GM12891 (cell line): ENCODE measurements at regions not wholly inside any gene's neighbourhood (a gene's known extent, or its start where the extent isn't known, plus 50 kb on each side); places are given as distances from the start of the nearest gene placed in this dataset.
"Not testable (repeated sequence)": the region's sequence is repeated elsewhere in the genome, so short reads cannot be mapped to it uniquely, and the experiment has no call there.

ENCODE experiments used
- DNase-seq: peaks from one replicate; pipeline ENCODE4 v3.0.0; 2011; ENCODE audit warnings: low spot score; ENCODE audit not compliant: insufficient read length
- FAIRE-seq: peaks from 2 replicates; lab custom pipeline; 2011; peaks lifted over from hg19 to GRCh38; lab: Jason Lieb, UNC
- PAX5 ChIP-seq: IDR thresholded peaks from 2 replicates; pipeline ENCODE4 v1.6.1; 2011; ENCODE audit warnings: low read length, moderate library complexity, mild to moderate bottlenecking; ENCODE audit not compliant: insufficient read depth, severe bottlenecking
- POLR2A ChIP-seq: IDR thresholded peaks from 2 replicates; pipeline ENCODE4 v1.6.1; 2011; ENCODE audit warnings: low read depth, low read length, control low read depth
- POLR2AphosphoS5 ChIP-seq: IDR thresholded peaks from 2 replicates; pipeline ENCODE4 v1.6.1; 2011; ENCODE audit warnings: low read depth, low read length, control low read depth
- POU2F2 ChIP-seq: IDR thresholded peaks from 2 replicates; pipeline ENCODE4 v1.6.1; 2011; ENCODE audit warnings: low read depth, mild to moderate bottlenecking, control low read depth, low read length, moderate library complexity
- SPI1 ChIP-seq: IDR thresholded peaks from 2 replicates; pipeline ENCODE4 v1.6.1; 2011; ENCODE audit warnings: low read depth, low read length, control low read depth
- TAF1 ChIP-seq: IDR thresholded peaks from 2 replicates; pipeline ENCODE4 v1.6.1; 2011; ENCODE audit warnings: low read depth, low read length, control low read depth

- DNase-seq: no peak
- no peak for FAIRE-seq
- TF ChIP-seq POU2F2: no peak
- no peak for TF ChIP-seq POLR2AphosphoS5
Measured at GRCh38 chr13:44679597-44679996, 103.5 kb upstream of the TSC22D1 start.

GRCh38 chr13:44678197-44678596 is 102.1 kb upstream of the TSC22D1 start:
- TF ChIP-seq POLR2AphosphoS5 (no peak), PAX5 (no peak), POU2F2 (no peak), POLR2A (no peak), SPI1 (no peak), TAF1 (no peak)
- FAIRE-seq (no peak), DNase-seq (no peak)

- FAIRE-seq (no peak), DNase-seq (no peak)
- TF ChIP-seq TAF1: no peak
- no peak for TF ChIP-seq POLR2A
- TF ChIP-seq SPI1: no peak
- no peak for TF ChIP-seq POLR2AphosphoS5
- no peak for TF ChIP-seq PAX5
- no peak for TF ChIP-seq POU2F2
Measured at GRCh38 chr13:44676534-44676933, 100.4 kb upstream of the TSC22D1 start.

GRCh38 chr13:44669534-44669933 is 93.4 kb upstream of the TSC22D1 start:
- FAIRE-seq: peak; percentile 67

GRCh38 chr13:44668688-44669087 is 92.6 kb upstream of the TSC22D1 start:
- TF ChIP-seq POU2F2 (no peak), SPI1 (no peak), PAX5 (no peak), POLR2AphosphoS5 (no peak), TAF1 (no peak), POLR2A (no peak)
- FAIRE-seq (no peak), DNase-seq (no peak)

More at GRCh38 chr13:44669534-44669933, 93.4 kb upstream of the TSC22D1 start:
- no peak for DNase-seq
- TF ChIP-seq TAF1 (no peak), PAX5 (no peak), POU2F2 (no peak), POLR2AphosphoS5 (no peak), SPI1 (no peak), POLR2A (no peak)

- DNase-seq (peak; percentile 29), FAIRE-seq (peak; percentile 79)
- TF ChIP-seq POU2F2 (no peak), PAX5 (no peak), POLR2A (no peak), SPI1 (no peak), TAF1 (no peak), POLR2AphosphoS5 (no peak)
Measured at GRCh38 chr13:44667943-44668342, 91.8 kb upstream of the TSC22D1 start.

- not testable (repeated sequence) for FAIRE-seq
Measured at GRCh38 chr13:44666538-44666937, 90.4 kb upstream of the TSC22D1 start.

GRCh38 chr13:44664308-44664707 is 88.2 kb upstream of the TSC22D1 start:
- no peak for TF ChIP-seq POU2F2
- no peak for TF ChIP-seq SPI1
- TF ChIP-seq TAF1: no peak
- TF ChIP-seq POLR2A: no peak
- TF ChIP-seq POLR2AphosphoS5: no peak
- TF ChIP-seq PAX5: no peak
- DNase-seq (no peak), FAIRE-seq (no peak)

More at GRCh38 chr13:44666538-44666937, 90.4 kb upstream of the TSC22D1 start:
- DNase-seq: not testable (repeated sequence)

- FAIRE-seq: no peak
- TF ChIP-seq POU2F2: no peak
- no peak for TF ChIP-seq PAX5
- no peak for TF ChIP-seq SPI1
- no peak for TF ChIP-seq TAF1
- no peak for TF ChIP-seq POLR2AphosphoS5
- no peak for TF ChIP-seq POLR2A
- no peak for DNase-seq
Measured at GRCh38 chr13:44662515-44662914, 86.4 kb upstream of the TSC22D1 start.

- DNase-seq (no peak), FAIRE-seq (no peak)
- TF ChIP-seq PAX5 (no peak), SPI1 (no peak), TAF1 (no peak), POLR2AphosphoS5 (no peak), POLR2A (no peak), POU2F2 (no peak)
Measured at GRCh38 chr13:44661936-44662335, 85.8 kb upstream of the TSC22D1 start.
